Suprapubic skin (tissue), 4 donors: ENCODE measurements at regions not wholly inside any gene's neighbourhood (a gene's known extent, or its start where the extent isn't known, plus 50 kb on each side); places are given as distances from the start of the nearest gene placed in this dataset.

ENCODE experiments used
- POLR2A ChIP-seq, 2 donors: fragments of 450-650 bp; IDR thresholded peaks; one replicate each; pipeline ENCODE4 v1.6.1; 2017; ENCODE audit warnings: antibody characterized with exemption in 2 of 2, mild to moderate bottlenecking in 2 of 2, moderate library complexity in 2 of 2
- POLR2AphosphoS5 ChIP-seq, 3 donors: sonication (generic); formaldehyde crosslinking; IDR thresholded peaks; one replicate each; pipeline ENCODE4 v1.6.1; 2017; ENCODE audit warnings: antibody characterized with exemption in 3 of 3
- TF ChIP-seq, protein P1 (sequence below), 2 donors: fragments of 200-600 bp in 1 of 2; fragments of 450-650 bp in 1 of 2; sonication (generic) in 1 of 2; IDR thresholded peaks; one replicate each; pipeline ENCODE4 v1.5.1; 2016 to 2019; ENCODE audit warnings: antibody characterized with exemption in 2 of 2, mild to moderate bottlenecking in 1 of 2, moderate library complexity in 1 of 2

GRCh38 chr2:129755786-129756185, 223.7 kb upstream of the RAB6C start:
- TF ChIP-seq, protein P1, sequence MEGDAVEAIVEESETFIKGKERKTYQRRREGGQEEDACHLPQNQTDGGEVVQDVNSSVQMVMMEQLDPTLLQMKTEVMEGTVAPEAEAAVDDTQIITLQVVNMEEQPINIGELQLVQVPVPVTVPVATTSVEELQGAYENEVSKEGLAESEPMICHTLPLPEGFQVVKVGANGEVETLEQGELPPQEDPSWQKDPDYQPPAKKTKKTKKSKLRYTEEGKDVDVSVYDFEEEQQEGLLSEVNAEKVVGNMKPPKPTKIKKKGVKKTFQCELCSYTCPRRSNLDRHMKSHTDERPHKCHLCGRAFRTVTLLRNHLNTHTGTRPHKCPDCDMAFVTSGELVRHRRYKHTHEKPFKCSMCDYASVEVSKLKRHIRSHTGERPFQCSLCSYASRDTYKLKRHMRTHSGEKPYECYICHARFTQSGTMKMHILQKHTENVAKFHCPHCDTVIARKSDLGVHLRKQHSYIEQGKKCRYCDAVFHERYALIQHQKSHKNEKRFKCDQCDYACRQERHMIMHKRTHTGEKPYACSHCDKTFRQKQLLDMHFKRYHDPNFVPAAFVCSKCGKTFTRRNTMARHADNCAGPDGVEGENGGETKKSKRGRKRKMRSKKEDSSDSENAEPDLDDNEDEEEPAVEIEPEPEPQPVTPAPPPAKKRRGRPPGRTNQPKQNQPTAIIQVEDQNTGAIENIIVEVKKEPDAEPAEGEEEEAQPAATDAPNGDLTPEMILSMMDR (IDR thresholded peaks at IDR 0.05), result no peak
- TF ChIP-seq POLR2AphosphoS5 (IDR thresholded peaks at IDR 0.05) (no peak), POLR2A (IDR thresholded peaks at IDR 0.05) (no peak)
